Sigmoid colon (tissue), 6 donors: ENCODE measurements at regions not wholly inside any gene's neighbourhood (a gene's known extent, or its start where the extent isn't known, plus 50 kb on each side); places are given as distances from the start of the nearest gene placed in this dataset.
A peak's percentile ranks its signal among the peaks of the same experiment; 100 is the strongest.

Experiments
- DNase-seq: peaks from one replicate; pipeline ENCODE4 v3.0.0-alpha.2; 2019
- H3K27ac ChIP-seq, 4 donors: fragments of 200-600 bp; sonication (generic); one replicate each; pipeline ENCODE4 v1.5.1; 2016 to 2019; ENCODE audit warnings: mild to moderate bottlenecking in 1 of 4
- H3K27me3 ChIP-seq, 3 donors: fragments of 200-600 bp; sonication (generic); one replicate each; pipeline ENCODE4 v1.5.1; 2019; ENCODE audit warnings: mild to moderate bottlenecking in 1 of 3
- H3K36me3 ChIP-seq, 4 donors: fragments of 200-600 bp; sonication (generic); one replicate each; pipeline ENCODE4 v1.5.1; 2016 to 2019
- H3K4me1 ChIP-seq, 4 donors: fragments of 200-600 bp; sonication (generic); one replicate each; pipeline ENCODE4 v1.5.1; 2017 to 2019
- H3K4me3 ChIP-seq, 4 donors: fragments of 200-600 bp; sonication (generic); one replicate each; pipeline ENCODE4 v1.5.1; 2017 to 2019; ENCODE audit warnings: mild to moderate bottlenecking in 2 of 4, moderate library complexity in 1 of 4
- H3K9me3 ChIP-seq, 4 donors: fragments of 200-600 bp in 3 of 4; sonication (generic) in 3 of 4; one replicate each; pipeline versions ENCODE4 v1.5.1 to v1.6.1; 2013 to 2019
- EP300 ChIP-seq, 4 donors: sonication (generic); formaldehyde crosslinking; IDR thresholded peaks; one replicate each; pipeline ENCODE4 v1.6.1; 2017; ENCODE audit warnings: antibody characterized with exemption in 4 of 4
- POLR2A ChIP-seq, 2 donors: fragments of 450-650 bp; IDR thresholded peaks; one replicate each; pipeline ENCODE4 v1.6.1; 2016; ENCODE audit warnings: antibody characterized with exemption in 2 of 2, mild to moderate bottlenecking in 2 of 2, moderate library complexity in 2 of 2
- POLR2AphosphoS5 ChIP-seq, 4 donors: sonication (generic); formaldehyde crosslinking; IDR thresholded peaks; one replicate each; pipeline ENCODE4 v1.6.1; 2017; ENCODE audit warnings: antibody characterized with exemption in 4 of 4
- WGBS, 2 donors: extraction: QIAGEN DNeasy Blood & Tissue Kit; methylation state at CpG; one replicate each; pipeline ENCODE4 v1.1.7; 2013; 5-methylcytosine and 5-hydroxymethylcytosine counted together
- intact Hi-C: fragments of 100-400 bp; cut with DNase I; formaldehyde crosslinking; loops from one replicate; pipeline ENCODE4 v1.15.1; 2023
- TF ChIP-seq, protein P1 (sequence below), 4 experiments: fragments of 450-650 bp in 3 of 4; fragments of 200-600 bp in 1 of 4; IDR thresholded peaks; one replicate each; pipeline ENCODE4 v1.5.1; 2016 to 2019; ENCODE audit warnings: antibody characterized with exemption in 4 of 4, mild to moderate bottlenecking in 3 of 4, moderate library complexity in 2 of 4
- donor health status: healthy with polysubstance abuse.
- donor health status: healthy.

- Histone ChIP-seq H3K4me1 (no peaks in the 10 kb centered on the region), H3K9me3 (no peaks in the 10 kb centered on the region), H3K27ac (no peak overlapping the region), H3K36me3 (no peaks in the 10 kb centered on the region), H3K4me3 (no peak overlapping the region), H3K27me3 (no peaks in the 10 kb centered on the region)
- no peak for DNase-seq
- intact Hi-C loops = no loop called here
- TF ChIP-seq POLR2A (IDR thresholded peaks at IDR 0.05) (no peak), EP300 (IDR thresholded peaks at IDR 0.05) (no peak), POLR2AphosphoS5 (IDR thresholded peaks at IDR 0.05) (no peak)
- TF ChIP-seq, protein P1, sequence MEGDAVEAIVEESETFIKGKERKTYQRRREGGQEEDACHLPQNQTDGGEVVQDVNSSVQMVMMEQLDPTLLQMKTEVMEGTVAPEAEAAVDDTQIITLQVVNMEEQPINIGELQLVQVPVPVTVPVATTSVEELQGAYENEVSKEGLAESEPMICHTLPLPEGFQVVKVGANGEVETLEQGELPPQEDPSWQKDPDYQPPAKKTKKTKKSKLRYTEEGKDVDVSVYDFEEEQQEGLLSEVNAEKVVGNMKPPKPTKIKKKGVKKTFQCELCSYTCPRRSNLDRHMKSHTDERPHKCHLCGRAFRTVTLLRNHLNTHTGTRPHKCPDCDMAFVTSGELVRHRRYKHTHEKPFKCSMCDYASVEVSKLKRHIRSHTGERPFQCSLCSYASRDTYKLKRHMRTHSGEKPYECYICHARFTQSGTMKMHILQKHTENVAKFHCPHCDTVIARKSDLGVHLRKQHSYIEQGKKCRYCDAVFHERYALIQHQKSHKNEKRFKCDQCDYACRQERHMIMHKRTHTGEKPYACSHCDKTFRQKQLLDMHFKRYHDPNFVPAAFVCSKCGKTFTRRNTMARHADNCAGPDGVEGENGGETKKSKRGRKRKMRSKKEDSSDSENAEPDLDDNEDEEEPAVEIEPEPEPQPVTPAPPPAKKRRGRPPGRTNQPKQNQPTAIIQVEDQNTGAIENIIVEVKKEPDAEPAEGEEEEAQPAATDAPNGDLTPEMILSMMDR (IDR thresholded peaks at IDR 0.05) = no peak
- 92 to 95% methylated on average over 2 of the region's 2 CpGs for WGBS, 2 donors
Observed at GRCh38 chr10:46224414-46224682, 62.4 kb upstream of the ANTXRL start.

GRCh38 chr10:46225597-46225996 lies 61.2 kb upstream of the ANTXRL start:
- 76 to 81% methylated on average over 5 of the region's 5 CpGs for WGBS, 2 donors
- Histone ChIP-seq H3K27ac (no peak overlapping the region), H3K36me3 (no peaks in the 10 kb centered on the region), H3K4me3 (no peak overlapping the region), H3K9me3 (no peaks in the 10 kb centered on the region), H3K4me1 (no peaks in the 10 kb centered on the region), H3K27me3 (no peaks in the 10 kb centered on the region)
- intact Hi-C loops = loop anchor here (5.0 kb wide), 1 partner anchor 57 kb away; no protein-coding TSS in a partner anchor
- TF ChIP-seq POLR2A (IDR thresholded peaks at IDR 0.05) (no peak), POLR2AphosphoS5 (IDR thresholded peaks at IDR 0.05) (no peak), EP300 (IDR thresholded peaks at IDR 0.05) (no peak)
- TF ChIP-seq, protein P1 (IDR thresholded peaks at IDR 0.05) = no peak
- DNase-seq = peak; percentile 59

- Histone ChIP-seq H3K9me3 (no peaks in the 10 kb centered on the region), H3K4me1 (no peaks in the 10 kb centered on the region), H3K27me3 (no peaks in the 10 kb centered on the region), H3K27ac (no peak overlapping the region), H3K4me3 (no peak overlapping the region), H3K36me3 (no peaks in the 10 kb centered on the region)
- no peak for TF ChIP-seq POLR2AphosphoS5 (IDR thresholded peaks at IDR 0.05)
- TF ChIP-seq POLR2A (IDR thresholded peaks at IDR 0.05) = no peak
- TF ChIP-seq, protein P1 (IDR thresholded peaks at IDR 0.05) = no peak
- no peak for TF ChIP-seq EP300 (IDR thresholded peaks at IDR 0.05)
- intact Hi-C loops = loop anchor here (5.0 kb wide), 1 partner anchor 56 kb away; no protein-coding TSS in a partner anchor
- 66 to 79% methylated on average over 2 of the region's 2 CpGs for WGBS, 2 donors
- DNase-seq = no peak
Observed at GRCh38 chr10:46226232-46226631, 60.6 kb upstream of the ANTXRL start.

- no peak for TF ChIP-seq POLR2AphosphoS5 (IDR thresholded peaks at IDR 0.05)
- no peak for TF ChIP-seq EP300 (IDR thresholded peaks at IDR 0.05)
- TF ChIP-seq, protein P1 (IDR thresholded peaks at IDR 0.05) = no peak
- TF ChIP-seq POLR2A (IDR thresholded peaks at IDR 0.05) = no peak
- intact Hi-C loops = loop anchor here (5.0 kb wide), 1 partner anchor 55 kb away; no protein-coding TSS in a partner anchor
- Histone ChIP-seq H3K27me3 (no peaks in the 10 kb centered on the region), H3K4me3 (no peak overlapping the region), H3K9me3 (no peaks in the 10 kb centered on the region), H3K4me1 (no peaks in the 10 kb centered on the region), H3K36me3 (no peaks in the 10 kb centered on the region), H3K27ac (no peak overlapping the region)
- 74 to 84% methylated on average over 7 of the region's 7 CpGs for WGBS, 2 donors
- DNase-seq = no peak
Observed at GRCh38 chr10:46226900-46227558, 59.8 kb upstream of the ANTXRL start.

DNA sequence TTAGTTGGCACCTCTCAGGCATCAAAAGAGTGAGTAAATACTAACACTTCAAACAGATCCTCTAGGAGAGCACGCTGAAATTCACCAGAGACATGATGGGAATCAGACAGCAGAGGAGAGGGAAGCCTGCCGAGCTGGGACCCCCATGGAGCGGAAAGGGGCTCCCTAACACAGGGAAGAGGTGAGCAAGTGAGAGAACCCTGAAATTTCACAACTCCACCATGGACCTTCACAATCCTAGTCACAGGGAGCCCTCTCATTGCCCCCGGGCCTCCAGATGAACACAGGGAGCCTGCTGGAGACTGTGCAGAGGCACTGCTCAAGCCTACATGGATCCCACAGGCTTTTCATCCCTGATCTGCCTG lies 59.2 kb upstream of the ANTXRL start:
- H3K4me3 ChIP-seq = no peak overlapping the region
- no peaks in the 10 kb centered on the region for H3K9me3 ChIP-seq
- H3K27me3 ChIP-seq = no peaks in the 10 kb centered on the region
- no peaks in the 10 kb centered on the region for H3K4me1 ChIP-seq
- TF ChIP-seq EP300 (IDR thresholded peaks at IDR 0.05) (no peak), POLR2AphosphoS5 (IDR thresholded peaks at IDR 0.05) (no peak), POLR2A (IDR thresholded peaks at IDR 0.05) (no peak)
- TF ChIP-seq, protein P1 (IDR thresholded peaks at IDR 0.05) = no peak
- H3K27ac ChIP-seq = no peak overlapping the region
- no peaks in the 10 kb centered on the region for H3K36me3 ChIP-seq
- no peak for DNase-seq
- 73 to 80% methylated on average over 4 of the region's 4 CpGs for WGBS, 2 donors
- intact Hi-C loops = loop anchor here (5.0 kb wide), 1 partner anchor 55 kb away; no protein-coding TSS in a partner anchor
